Fibroblast of skin of right biceps (primary cell): ENCODE measurements at regions not wholly inside any gene's neighbourhood (a gene's known extent, or its start where the extent isn't known, plus 50 kb on each side); places are given as distances from the start of the nearest gene placed in this dataset.
"Not testable (repeated sequence)": the region's sequence is repeated elsewhere in the genome, so short reads cannot be mapped to it uniquely, and the experiment has no call there.

ENCODE experiments used
- DNase-seq: peaks from one replicate; pipeline ENCODE4 v3.0.0-alpha.2; 2013

- no peak for DNase-seq
Observed at GRCh38 chr12:115296613-115297198, 612.7 kb upstream of the TBX3 start.

- no peak for DNase-seq
Observed at GRCh38 chr12:115295886-115296285, 611.9 kb upstream of the TBX3 start.

- peak; percentile 45 for DNase-seq
Observed at GRCh38 chr12:115294453-115295133, 610.6 kb upstream of the TBX3 start.

- DNase-seq: not testable (repeated sequence)
Observed at GRCh38 chr12:115285429-115285828, 601.5 kb upstream of the TBX3 start.

- DNase-seq: peak; percentile 22
Observed at GRCh38 chr12:115273456-115273855, 589.5 kb upstream of the TBX3 start.

GRCh38 chr12:115268451-115268850 lies 584.5 kb upstream of the TBX3 start:
- DNase-seq: no peak

- DNase-seq: peak; percentile 51
Observed at GRCh38 chr12:115267891-115268290, 583.9 kb upstream of the TBX3 start.

GRCh38 chr12:115267464-115267863 lies 583.5 kb upstream of the TBX3 start:
- peak; percentile 31 for DNase-seq

- DNase-seq: no peak
Observed at GRCh38 chr12:115264605-115265004, 580.6 kb upstream of the TBX3 start.

- no peak for DNase-seq
Observed at GRCh38 chr12:115261691-115262398, 577.9 kb upstream of the TBX3 start.

- peak; percentile 57 for DNase-seq
Observed at GRCh38 chr12:115260762-115261675, 577.0 kb upstream of the TBX3 start.

GRCh38 chr12:115259968-115260747 lies 576.2 kb upstream of the TBX3 start:
- DNase-seq: no peak

- DNase-seq: peak; percentile 81
Observed at GRCh38 chr12:115257791-115258190, 573.8 kb upstream of the TBX3 start.

GRCh38 chr12:115255962-115256361 lies 572.0 kb upstream of the TBX3 start:
- no peak for DNase-seq

GRCh38 chr12:115255257-115255656 lies 571.3 kb upstream of the TBX3 start:
- no peak for DNase-seq

GRCh38 chr12:115253049-115253448 lies 569.1 kb upstream of the TBX3 start:
- DNase-seq: no peak

- peak; percentile 46 for DNase-seq
Observed at GRCh38 chr12:115251727-115252126, 567.8 kb upstream of the TBX3 start.

- no peak for DNase-seq
Observed at GRCh38 chr12:115249671-115250278, 565.8 kb upstream of the TBX3 start.

GRCh38 chr12:115245020-115245419 lies 561.0 kb upstream of the TBX3 start:
- DNase-seq: no peak

GRCh38 chr12:115243933-115244628 lies 560.1 kb upstream of the TBX3 start:
- no peak for DNase-seq

- no peak for DNase-seq
Observed at GRCh38 chr12:115240251-115240650, 556.3 kb upstream of the TBX3 start.
